Central memory CD8-positive, alpha-beta T cell (primary cell): ENCODE measurements at regions not wholly inside any gene's neighbourhood (a gene's known extent, or its start where the extent isn't known, plus 50 kb on each side); places are given as distances from the start of the nearest gene placed in this dataset.

Experiments used
- ATAC-seq: fragments of 150-1000 bp; cut with Tn5 transposase; replicated peaks from 2 replicates; pipeline ENCODE4 v1.10.0; 2022; ENCODE audit warnings: mild to moderate bottlenecking, moderate FRiP score, moderate number of reproducible peaks; ENCODE audit not compliant: poor library complexity, severe bottlenecking; ENCODE audit errors: extremely low read depth
- DNase-seq, 2 donors: peaks; one replicate each; pipeline ENCODE4 v3.0.0; 2021; ENCODE audit warnings: low spot score in 2 of 2
- H3K27ac Mint-ChIP-seq: one replicate; pipeline ENCODE4 v1.8.0; 2022; ENCODE audit warnings: low read depth, mild to moderate bottlenecking, moderate library complexity, mixed read lengths
- H3K27me3 Mint-ChIP-seq: one replicate; pipeline ENCODE4 v1.8.0; 2022; ENCODE audit warnings: mixed read lengths
- H3K36me3 Mint-ChIP-seq: one replicate; pipeline ENCODE4 v1.8.0; 2022; ENCODE audit warnings: mild to moderate bottlenecking, moderate library complexity, mixed read lengths; ENCODE audit not compliant: insufficient read depth
- H3K4me1 Mint-ChIP-seq: one replicate; pipeline ENCODE4 v1.8.0; 2022; ENCODE audit warnings: mixed read lengths
- H3K4me3 Mint-ChIP-seq: one replicate; pipeline ENCODE4 v1.8.0; 2022; ENCODE audit warnings: mild to moderate bottlenecking, moderate library complexity, mixed read lengths
- H3K9me3 Mint-ChIP-seq: one replicate; pipeline ENCODE4 v1.8.0; 2022; ENCODE audit warnings: mixed read lengths

DNA sequence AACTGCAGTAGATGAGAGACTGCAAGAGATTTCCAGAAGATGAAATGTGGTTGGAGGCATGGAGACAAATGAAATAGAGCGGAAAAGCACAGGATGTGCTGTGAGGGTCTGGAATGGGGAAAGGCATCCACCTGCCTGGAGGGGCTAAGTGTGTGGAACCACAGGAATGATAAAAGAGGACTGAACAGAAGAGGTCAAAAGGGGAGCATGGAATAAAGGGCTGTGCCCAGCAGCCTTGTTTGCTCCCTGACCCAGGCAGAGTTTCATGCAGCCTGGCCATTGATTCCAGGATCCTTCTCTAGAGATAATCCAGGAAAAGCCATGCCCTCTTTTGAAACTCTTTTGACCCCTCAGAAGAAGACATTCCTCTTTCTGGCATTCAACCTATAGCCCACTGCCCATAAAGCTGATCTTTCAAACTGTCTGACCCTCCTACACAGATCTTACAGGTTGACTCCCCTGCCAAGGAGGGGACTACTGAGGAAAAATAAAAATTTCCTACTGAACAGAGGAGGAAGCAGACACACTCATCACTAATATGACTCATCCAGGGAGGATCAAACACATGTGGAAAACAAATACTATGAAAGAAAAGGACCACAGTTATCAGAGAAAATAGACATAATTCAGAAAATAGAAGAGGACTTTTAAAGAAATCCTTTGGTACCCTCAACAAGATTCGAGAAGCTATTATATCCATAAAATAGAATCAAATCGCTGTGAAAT lies 273.5 kb upstream of the PCSK5 start:
- H3K9me3 Mint-ChIP-seq = peaks cover 23% of the 10 kb centered on the region
- no peaks in the 10 kb centered on the region for H3K27me3 Mint-ChIP-seq
- H3K27ac Mint-ChIP-seq = no peak overlapping the region
- H3K4me3 Mint-ChIP-seq = no peak overlapping the region
- no peak for ATAC-seq
- no peaks in the 10 kb centered on the region for H3K4me1 Mint-ChIP-seq
- no peaks in the 10 kb centered on the region for H3K36me3 Mint-ChIP-seq
- DNase-seq = no peak

GRCh38 chr9:75623462-75623861 lies 267.0 kb upstream of the PCSK5 start:
- peaks cover 2% of the 10 kb centered on the region for H3K36me3 Mint-ChIP-seq
- no peak overlapping the region for H3K4me3 Mint-ChIP-seq
- DNase-seq (no peak), ATAC-seq (no peak)
- peaks cover 5% of the 10 kb centered on the region for H3K9me3 Mint-ChIP-seq
- no peaks in the 10 kb centered on the region for H3K4me1 Mint-ChIP-seq
- H3K27me3 Mint-ChIP-seq = no peaks in the 10 kb centered on the region
- H3K27ac Mint-ChIP-seq = no peak overlapping the region

- DNase-seq = no peak
- Mint-ChIP-seq H3K4me1 (no peaks in the 10 kb centered on the region), H3K9me3 (peaks cover 5% of the 10 kb centered on the region), H3K36me3 (peaks cover 4% of the 10 kb centered on the region), H3K27me3 (no peaks in the 10 kb centered on the region), H3K4me3 (no peak overlapping the region), H3K27ac (no peak overlapping the region)
- no peak for ATAC-seq
Measured at GRCh38 chr9:75624998-75625397, 265.5 kb upstream of the PCSK5 start.

DNA sequence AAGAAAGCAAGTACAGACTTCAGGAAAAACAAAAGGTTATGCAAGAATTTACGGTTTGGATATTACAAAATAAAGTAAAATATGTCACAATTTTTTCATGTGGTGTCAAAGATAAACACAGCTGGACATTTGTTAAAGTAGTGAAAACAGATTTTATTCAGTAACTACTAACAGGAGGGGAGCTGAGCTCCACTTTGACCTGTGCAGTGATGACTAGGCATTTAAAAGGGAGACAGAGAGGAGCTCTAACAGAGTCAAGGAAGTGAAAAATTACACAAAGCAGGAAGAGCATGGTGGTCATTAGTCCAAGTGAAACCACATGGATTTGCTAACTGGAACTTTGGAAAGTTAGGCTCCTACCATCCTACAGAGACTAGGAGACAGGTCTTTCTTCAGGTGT lies 263.6 kb upstream of the PCSK5 start:
- Mint-ChIP-seq H3K9me3 (peaks cover 4% of the 10 kb centered on the region), H3K27ac (no peak overlapping the region), H3K4me3 (no peak overlapping the region), H3K36me3 (peaks cover 4% of the 10 kb centered on the region), H3K4me1 (no peaks in the 10 kb centered on the region), H3K27me3 (no peaks in the 10 kb centered on the region)
- DNase-seq (no peak), ATAC-seq (no peak)

GRCh38 chr9:75628952-75629351 lies 261.5 kb upstream of the PCSK5 start:
- H3K27ac Mint-ChIP-seq = no peak overlapping the region
- no peaks in the 10 kb centered on the region for H3K9me3 Mint-ChIP-seq
- ATAC-seq (no peak), DNase-seq (no peak)
- no peaks in the 10 kb centered on the region for H3K4me1 Mint-ChIP-seq
- no peak overlapping the region for H3K4me3 Mint-ChIP-seq
- H3K27me3 Mint-ChIP-seq = no peaks in the 10 kb centered on the region
- H3K36me3 Mint-ChIP-seq = peaks cover 4% of the 10 kb centered on the region

- ATAC-seq = no peak
- no peak overlapping the region for H3K27ac Mint-ChIP-seq
- H3K9me3 Mint-ChIP-seq = no peaks in the 10 kb centered on the region
Measured at GRCh38 chr9:75633451-75634057, 256.9 kb upstream of the PCSK5 start.

DNA sequence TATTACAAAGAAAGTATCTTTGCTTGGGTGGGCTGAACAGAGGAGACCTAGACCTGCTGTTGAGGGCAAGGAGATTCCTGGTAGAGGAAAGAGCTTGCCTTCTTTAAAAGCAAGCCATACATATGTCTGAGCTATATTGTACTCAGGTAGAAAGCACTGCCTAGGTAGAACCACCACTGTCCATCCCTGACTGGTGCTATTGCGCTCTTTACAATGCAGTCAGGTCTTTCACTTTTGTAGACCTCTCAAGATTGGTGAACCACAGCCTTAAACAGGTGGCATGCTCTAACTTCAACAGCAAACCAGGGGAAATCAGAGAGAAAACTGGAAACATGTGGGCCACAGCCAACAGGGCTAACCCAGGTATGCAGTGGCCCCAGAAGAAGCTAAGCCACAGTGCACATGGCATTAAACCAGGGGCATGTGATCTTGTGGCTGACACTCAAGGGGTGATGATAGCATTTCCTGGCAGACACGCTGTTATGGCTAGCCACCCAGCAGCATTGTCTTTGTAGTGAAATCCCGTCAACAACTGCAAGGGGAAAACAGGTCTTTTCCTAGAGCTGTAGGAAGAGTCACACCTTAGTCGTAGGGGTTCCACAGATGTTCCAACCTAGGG lies 253.9 kb upstream of the PCSK5 start:
- Mint-ChIP-seq H3K4me1 (no peaks in the 10 kb centered on the region), H3K27ac (no peak overlapping the region), H3K9me3 (no peaks in the 10 kb centered on the region), H3K4me3 (no peak overlapping the region), H3K36me3 (no peaks in the 10 kb centered on the region), H3K27me3 (no peaks in the 10 kb centered on the region)
- ATAC-seq (no peak), DNase-seq (no peak)

More at GRCh38 chr9:75633451-75634057, 256.9 kb upstream of the PCSK5 start:
- Mint-ChIP-seq H3K36me3 (peaks cover 2% of the 10 kb centered on the region), H3K27me3 (no peaks in the 10 kb centered on the region), H3K4me1 (no peaks in the 10 kb centered on the region), H3K4me3 (no peak overlapping the region)
- DNase-seq = no peak

DNA sequence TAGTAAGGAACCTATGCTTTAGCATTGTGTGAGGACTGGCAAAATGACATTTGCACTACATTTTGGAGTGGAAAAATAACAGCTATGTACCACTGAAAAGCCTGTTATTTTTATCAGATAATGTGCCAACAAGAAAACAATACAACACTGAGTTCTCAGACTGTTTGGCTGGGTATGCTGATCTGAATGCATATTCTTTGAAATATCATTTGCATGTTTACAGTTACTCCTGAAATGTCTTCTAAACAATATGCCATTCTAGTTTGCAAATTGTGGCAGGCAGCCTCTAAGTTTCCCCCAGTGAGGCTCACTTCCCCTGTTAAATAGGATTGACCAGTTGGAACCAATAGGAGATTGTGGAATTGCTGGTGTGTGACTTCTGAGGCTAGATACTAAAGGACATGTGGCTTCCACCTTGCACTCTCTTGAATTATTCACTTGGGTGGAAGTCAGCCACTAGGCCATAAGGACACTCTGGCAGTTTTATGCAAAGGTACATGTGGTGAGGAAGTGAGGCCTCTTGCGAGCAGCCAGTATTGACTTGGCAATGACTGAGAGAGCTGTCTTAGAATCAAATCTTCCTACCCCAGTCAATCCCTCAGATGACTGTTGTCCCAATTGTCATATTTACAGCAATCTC lies 250.4 kb upstream of the PCSK5 start:
- H3K4me3 Mint-ChIP-seq = no peak overlapping the region
- no peaks in the 10 kb centered on the region for H3K36me3 Mint-ChIP-seq
- H3K9me3 Mint-ChIP-seq = no peaks in the 10 kb centered on the region
- H3K4me1 Mint-ChIP-seq = no peaks in the 10 kb centered on the region
- no peak overlapping the region for H3K27ac Mint-ChIP-seq
- no peaks in the 10 kb centered on the region for H3K27me3 Mint-ChIP-seq
- no peak for DNase-seq
- no peak for ATAC-seq

- H3K27ac Mint-ChIP-seq = no peak overlapping the region
- no peak overlapping the region for H3K4me3 Mint-ChIP-seq
- no peaks in the 10 kb centered on the region for H3K4me1 Mint-ChIP-seq
- no peaks in the 10 kb centered on the region for H3K36me3 Mint-ChIP-seq
- peaks cover under 1% of the 10 kb centered on the region for H3K9me3 Mint-ChIP-seq
- H3K27me3 Mint-ChIP-seq = no peaks in the 10 kb centered on the region
- ATAC-seq (no peak), DNase-seq (no peak)
Measured at GRCh38 chr9:75642522-75642921, 248.0 kb upstream of the PCSK5 start.

- H3K4me3 Mint-ChIP-seq = no peak overlapping the region
- H3K4me1 Mint-ChIP-seq = no peaks in the 10 kb centered on the region
- no peak overlapping the region for H3K27ac Mint-ChIP-seq
- peaks cover 6% of the 10 kb centered on the region for H3K9me3 Mint-ChIP-seq
- H3K27me3 Mint-ChIP-seq = no peaks in the 10 kb centered on the region
- ATAC-seq (no peak), DNase-seq (no peak)
- no peaks in the 10 kb centered on the region for H3K36me3 Mint-ChIP-seq
Measured at GRCh38 chr9:75644649-75645048, 245.8 kb upstream of the PCSK5 start.

DNA sequence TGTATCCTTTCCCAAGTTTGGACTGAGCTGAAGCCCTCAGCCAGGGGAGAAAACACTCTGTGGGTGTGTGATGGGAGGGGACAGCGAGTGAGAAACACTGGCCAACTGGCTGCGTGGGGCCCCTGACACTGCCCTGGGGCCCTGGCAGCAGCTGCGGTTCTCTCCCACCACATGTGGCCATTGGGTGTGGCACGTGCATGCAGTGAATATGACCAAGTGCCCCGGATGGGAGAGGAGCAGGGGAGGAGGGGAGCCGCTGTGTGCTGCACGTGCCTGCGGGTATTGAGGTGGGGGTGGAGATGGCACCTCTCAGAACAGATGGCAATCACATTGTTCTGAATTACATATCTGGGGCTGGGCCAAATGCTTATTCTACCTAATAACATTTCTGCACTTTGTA lies 242.4 kb upstream of the PCSK5 start:
- no peak for DNase-seq
- H3K9me3 Mint-ChIP-seq = peaks cover 12% of the 10 kb centered on the region
- no peak for ATAC-seq
- H3K36me3 Mint-ChIP-seq = no peaks in the 10 kb centered on the region
- no peak overlapping the region for H3K4me3 Mint-ChIP-seq
- no peak overlapping the region for H3K27ac Mint-ChIP-seq
- H3K27me3 Mint-ChIP-seq = no peaks in the 10 kb centered on the region
- no peaks in the 10 kb centered on the region for H3K4me1 Mint-ChIP-seq

DNA sequence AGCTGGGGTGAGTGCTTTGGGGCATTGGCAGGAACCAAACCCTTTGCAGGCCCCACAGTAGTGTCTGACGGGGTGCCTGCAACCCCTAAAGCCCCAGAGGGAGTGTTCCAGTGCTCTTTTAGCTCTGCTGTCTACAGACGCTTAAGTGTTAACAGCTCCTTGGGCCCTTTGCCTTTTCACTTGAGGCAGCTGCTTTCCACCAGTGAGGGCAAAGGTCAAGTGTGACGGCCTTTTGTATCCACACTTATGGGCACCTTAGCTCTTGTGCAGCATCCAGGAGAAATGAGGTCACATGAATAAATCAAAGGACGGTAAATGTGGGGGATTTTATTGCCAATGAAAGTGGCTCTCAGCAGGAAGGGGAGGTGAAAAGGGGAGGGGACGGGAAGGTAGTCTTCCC lies 241.4 kb upstream of the PCSK5 start:
- H3K4me3 Mint-ChIP-seq = no peak overlapping the region
- H3K4me1 Mint-ChIP-seq = no peaks in the 10 kb centered on the region

GRCh38 chr9:75651709-75652108 lies 238.8 kb upstream of the PCSK5 start:
- no peaks in the 10 kb centered on the region for H3K27me3 Mint-ChIP-seq
- DNase-seq (no peak), ATAC-seq (no peak)
- no peak overlapping the region for H3K4me3 Mint-ChIP-seq
- no peak overlapping the region for H3K27ac Mint-ChIP-seq
- H3K4me1 Mint-ChIP-seq = no peaks in the 10 kb centered on the region
- H3K36me3 Mint-ChIP-seq = no peaks in the 10 kb centered on the region
- peaks cover 12% of the 10 kb centered on the region for H3K9me3 Mint-ChIP-seq

More for the DNA sequence above, 241.4 kb upstream of the PCSK5 start:
- Mint-ChIP-seq H3K9me3 (peaks cover 12% of the 10 kb centered on the region), H3K36me3 (no peaks in the 10 kb centered on the region), H3K27ac (no peak overlapping the region), H3K27me3 (no peaks in the 10 kb centered on the region)
- ATAC-seq = no peak
- DNase-seq = no peak
